Stimulated activated naive B cell treated with anti-CD40 and anti-IgM and Interleukin-4, amounts not matched to agents 10 μg/mL and 1 μg/mL and 100 μg/mL, for 72 hours (primary cell): ENCODE measurements at regions not wholly inside any gene's neighbourhood (a gene's known extent, or its start where the extent isn't known, plus 50 kb on each side); places are given as distances from the start of the nearest gene placed in this dataset.
"Not testable (repeated sequence)": the region's sequence is repeated elsewhere in the genome, so short reads cannot be mapped to it uniquely, and the experiment has no call there.

Experiments used
- ATAC-seq, 2 donors: fragments of 150-1000 bp; cut with Tn5 transposase; replicated peaks; 2 replicates each; pipeline ENCODE4 v1.10.0; 2021; ENCODE audit warnings: moderate library complexity in 1 of 2
- DNase-seq: peaks from one replicate; pipeline ENCODE4 v3.0.0; 2021
- H3K27ac Mint-ChIP-seq: one replicate; pipeline ENCODE4 v1.8.0; 2022; ENCODE audit warnings: mild to moderate bottlenecking, mixed read lengths
- H3K27me3 Mint-ChIP-seq, 2 donors: one replicate each; pipeline ENCODE4 v1.8.0; 2022; ENCODE audit warnings: mixed read lengths in 2 of 2
- H3K36me3 Mint-ChIP-seq, 2 donors: one replicate each; pipeline ENCODE4 v1.8.0; 2022; ENCODE audit warnings: mixed read lengths in 2 of 2, mild to moderate bottlenecking in 1 of 2
- H3K4me1 Mint-ChIP-seq, 2 donors: one replicate each; pipeline ENCODE4 v1.8.0; 2022; ENCODE audit warnings: mixed read lengths in 2 of 2, mild to moderate bottlenecking in 1 of 2
- H3K4me3 Mint-ChIP-seq, 2 donors: one replicate each; pipeline ENCODE4 v1.8.0; 2022; ENCODE audit warnings: mild to moderate bottlenecking in 2 of 2, mixed read lengths in 2 of 2, moderate library complexity in 1 of 2
- H3K9me3 Mint-ChIP-seq, 2 donors: one replicate each; pipeline ENCODE4 v1.8.0; 2022; ENCODE audit warnings: mixed read lengths in 2 of 2, mild to moderate bottlenecking in 1 of 2

GRCh38 chr3:10647376-10647775 lies 142.0 kb upstream of the ATP2B2 start:
- H3K9me3 Mint-ChIP-seq, result peaks cover 3 to 4% of the 10 kb centered on the region in 2 donors

GRCh38 chr3:10648181-10648580 lies 142.8 kb upstream of the ATP2B2 start:
- ATAC-seq (no peak), DNase-seq (no peak)
- peaks cover 3 to 4% of the 10 kb centered on the region in 2 donors for H3K9me3 Mint-ChIP-seq
- no peak overlapping the region for H3K4me3 Mint-ChIP-seq
- no peak overlapping the region for H3K27ac Mint-ChIP-seq
- H3K27me3 Mint-ChIP-seq, result peaks cover 17 to 21% of the 10 kb centered on the region in 2 donors
- H3K36me3 Mint-ChIP-seq, result no peaks in the 10 kb centered on the region
- no peaks in the 10 kb centered on the region for H3K4me1 Mint-ChIP-seq

More at GRCh38 chr3:10647376-10647775, 142.0 kb upstream of the ATP2B2 start:
- peaks cover 23 to 25% of the 10 kb centered on the region in 2 donors for H3K27me3 Mint-ChIP-seq
- H3K4me3 Mint-ChIP-seq, result no peak overlapping the region
- ATAC-seq, result no peak
- DNase-seq, result no peak
- H3K4me1 Mint-ChIP-seq, result no peaks in the 10 kb centered on the region
- no peak overlapping the region for H3K27ac Mint-ChIP-seq
- H3K36me3 Mint-ChIP-seq, result no peaks in the 10 kb centered on the region

DNA sequence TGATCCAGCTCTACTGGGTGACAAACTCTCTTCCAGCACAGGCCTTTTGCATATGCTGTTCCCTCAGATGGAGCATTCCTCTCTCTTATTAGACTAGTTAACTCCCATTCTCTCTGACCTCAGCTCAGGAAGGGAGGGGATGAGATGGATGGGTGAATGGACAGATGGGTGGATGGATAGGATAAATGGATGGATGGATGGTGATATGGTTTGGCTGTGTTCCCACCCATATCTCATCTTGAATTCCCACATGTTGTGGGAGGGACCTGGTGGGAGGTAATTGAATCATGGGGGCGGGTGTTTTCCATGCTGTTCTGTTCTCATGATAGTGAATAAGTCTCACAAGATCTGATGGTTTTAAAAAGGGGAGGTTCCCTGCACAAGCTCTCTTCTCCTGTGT lies 144.1 kb upstream of the ATP2B2 start:
- not testable (repeated sequence) for H3K4me1 Mint-ChIP-seq, H3K9me3 Mint-ChIP-seq, DNase-seq, H3K4me3 Mint-ChIP-seq, H3K27ac Mint-ChIP-seq, H3K36me3 Mint-ChIP-seq, ATAC-seq
- peaks cover 16 to 18% of the 10 kb centered on the region in 2 donors for H3K27me3 Mint-ChIP-seq

- Mint-ChIP-seq H3K4me3 (no peak overlapping the region), H3K27ac (no peak overlapping the region), H3K27me3 (peaks cover 35 to 37% of the 10 kb centered on the region in 2 donors), H3K4me1 (no peaks in the 10 kb centered on the region), H3K9me3 (peaks cover 3 to 4% of the 10 kb centered on the region in 2 donors), H3K36me3 (no peaks in the 10 kb centered on the region)
- DNase-seq, result no peak
- no peak for ATAC-seq
Measured at GRCh38 chr3:10651506-10651905, 146.1 kb upstream of the ATP2B2 start.

GRCh38 chr3:10653241-10653640 lies 147.9 kb upstream of the ATP2B2 start:
- Mint-ChIP-seq H3K4me3 (no peak overlapping the region), H3K9me3 (peaks cover 3 to 4% of the 10 kb centered on the region in 2 donors), H3K27ac (no peak overlapping the region), H3K27me3 (peaks cover 48 to 51% of the 10 kb centered on the region in 2 donors), H3K36me3 (no peaks in the 10 kb centered on the region), H3K4me1 (no peaks in the 10 kb centered on the region)
- DNase-seq, result no peak
- ATAC-seq, result no peak

GRCh38 chr3:10653866-10654611 lies 148.7 kb upstream of the ATP2B2 start:
- peaks cover 3 to 5% of the 10 kb centered on the region in 2 donors for H3K9me3 Mint-ChIP-seq
- no peak for ATAC-seq
- peaks cover 50 to 54% of the 10 kb centered on the region in 2 donors for H3K27me3 Mint-ChIP-seq

GRCh38 chr3:10655105-10655504 lies 149.7 kb upstream of the ATP2B2 start:
- ATAC-seq (no peak), DNase-seq (no peak)
- no peaks in the 10 kb centered on the region for H3K4me1 Mint-ChIP-seq
- H3K4me3 Mint-ChIP-seq, result no peak overlapping the region
- no peak overlapping the region for H3K27ac Mint-ChIP-seq
- peaks cover 50 to 54% of the 10 kb centered on the region in 2 donors for H3K27me3 Mint-ChIP-seq
- peaks cover 3 to 7% of the 10 kb centered on the region in 2 donors for H3K9me3 Mint-ChIP-seq
- no peaks in the 10 kb centered on the region for H3K36me3 Mint-ChIP-seq

More at GRCh38 chr3:10653866-10654611, 148.7 kb upstream of the ATP2B2 start:
- H3K36me3 Mint-ChIP-seq, result no peaks in the 10 kb centered on the region
- no peaks in the 10 kb centered on the region for H3K4me1 Mint-ChIP-seq
- no peak overlapping the region for H3K27ac Mint-ChIP-seq
- no peak overlapping the region for H3K4me3 Mint-ChIP-seq
- DNase-seq, result no peak

DNA sequence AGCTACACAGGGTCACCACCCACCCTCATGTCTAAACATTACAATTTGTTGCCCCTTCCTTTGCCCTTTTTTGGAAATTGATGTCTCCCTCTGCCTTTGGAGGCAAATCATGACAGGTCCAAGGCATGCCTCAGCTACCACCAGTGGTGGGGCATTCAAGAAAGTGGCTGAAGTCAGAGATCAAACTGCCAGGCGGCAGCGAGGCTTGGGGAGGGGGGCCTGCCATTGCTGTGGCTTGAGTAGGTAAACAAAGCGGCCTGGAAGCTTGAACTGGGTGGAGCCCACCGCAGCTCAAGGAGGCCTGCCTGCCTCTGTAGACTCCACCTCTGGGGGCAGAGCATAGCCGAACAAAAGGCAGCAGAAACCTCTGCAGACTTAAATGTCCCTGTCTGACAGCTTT lies 152.0 kb upstream of the ATP2B2 start:
- H3K27me3 Mint-ChIP-seq, result peaks cover 43 to 47% of the 10 kb centered on the region in 2 donors
- H3K36me3 Mint-ChIP-seq, H3K4me1 Mint-ChIP-seq, H3K9me3 Mint-ChIP-seq, ATAC-seq, H3K27ac Mint-ChIP-seq, DNase-seq, H3K4me3 Mint-ChIP-seq: not testable (repeated sequence)

DNA sequence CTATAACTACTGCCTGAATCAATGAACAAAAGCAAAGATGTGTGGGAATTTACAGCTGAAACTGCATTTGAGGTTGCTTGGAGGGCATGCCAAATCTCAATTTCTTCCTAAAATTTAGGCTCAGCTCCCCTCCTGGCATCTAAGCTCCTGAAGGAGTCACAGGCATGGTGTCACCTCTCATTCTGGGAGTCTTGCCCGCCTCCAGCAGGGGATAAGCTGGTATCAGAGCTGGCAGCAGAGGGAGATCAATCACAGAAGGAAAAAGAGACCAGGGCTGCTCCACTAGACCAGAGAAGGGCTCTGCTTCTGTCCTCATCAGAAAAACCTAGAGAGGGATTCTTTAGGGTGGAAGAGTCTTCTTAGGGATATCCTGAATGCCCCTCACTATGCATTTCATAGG lies 150.4 kb upstream of the SLC6A11 start:
- no peak for DNase-seq
- Mint-ChIP-seq H3K36me3 (no peaks in the 10 kb centered on the region), H3K4me3 (no peak overlapping the region), H3K9me3 (no peaks in the 10 kb centered on the region), H3K4me1 (no peaks in the 10 kb centered on the region), H3K27ac (no peak overlapping the region), H3K27me3 (peaks cover 25 to 37% of the 10 kb centered on the region in 2 donors)
- ATAC-seq, result no peak

- Mint-ChIP-seq H3K4me1 (no peaks in the 10 kb centered on the region), H3K27ac (no peak overlapping the region), H3K36me3 (no peaks in the 10 kb centered on the region), H3K9me3 (no peaks in the 10 kb centered on the region), H3K27me3 (peaks cover 25 to 37% of the 10 kb centered on the region in 2 donors), H3K4me3 (no peak overlapping the region)
- ATAC-seq (peak; percentile 38 to 39), DNase-seq (no peak)
Measured at GRCh38 chr3:10666621-10667020, 149.4 kb upstream of the SLC6A11 start.

DNA sequence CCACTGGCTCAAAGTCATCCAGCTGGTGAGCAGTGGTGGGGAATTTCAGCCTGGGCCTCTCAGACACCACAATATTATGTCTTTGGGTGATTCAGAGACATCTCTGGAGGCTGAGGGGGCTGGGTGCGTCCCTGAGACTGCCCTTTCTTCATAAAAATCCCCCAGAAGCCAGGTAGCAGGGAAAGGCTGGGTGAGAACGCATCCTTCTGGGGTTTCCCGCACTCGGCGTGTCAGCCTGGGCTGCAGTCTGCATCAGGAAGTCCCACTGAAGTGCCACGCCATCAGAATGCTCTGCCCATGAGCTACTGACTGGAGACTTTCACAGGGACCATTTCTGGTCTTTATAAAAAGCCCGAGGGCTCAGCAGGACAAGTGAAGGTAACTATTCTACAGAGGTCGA lies 148.8 kb upstream of the SLC6A11 start:
- peak in 1 of 2 donors; percentile 23 for ATAC-seq
- H3K4me1 Mint-ChIP-seq, result no peaks in the 10 kb centered on the region

DNA sequence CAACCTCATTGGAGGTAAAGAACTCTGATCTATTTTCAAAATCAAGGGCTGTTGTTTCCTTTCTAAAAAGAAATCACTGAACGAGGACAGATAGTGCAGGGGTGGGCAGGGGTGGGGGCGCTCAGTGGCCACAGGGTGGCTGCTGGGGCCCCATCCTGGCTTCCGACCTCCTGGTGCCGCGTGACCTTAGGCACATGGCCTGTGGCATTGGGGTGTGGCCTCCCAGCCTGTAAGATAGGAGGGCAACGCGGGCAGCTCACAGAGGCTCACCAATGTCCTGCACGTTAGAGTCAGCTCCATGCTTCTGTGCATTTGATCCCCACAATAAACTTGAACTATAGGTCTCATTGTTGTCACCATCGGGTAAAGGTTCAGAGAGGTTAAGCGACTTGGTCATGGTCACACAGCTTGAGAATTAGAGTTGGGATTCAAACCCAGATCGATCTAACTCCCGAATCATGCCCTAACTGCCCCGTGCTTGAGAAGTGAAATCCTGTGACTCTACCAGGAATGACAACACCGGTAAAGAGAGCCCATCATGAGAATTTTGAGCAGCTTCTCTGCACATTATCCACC lies 148.0 kb upstream of the SLC6A11 start:
- no peak overlapping the region for H3K27ac Mint-ChIP-seq

More for the DNA sequence above, 148.8 kb upstream of the SLC6A11 start:
- Mint-ChIP-seq H3K27me3 (peaks cover 25 to 37% of the 10 kb centered on the region in 2 donors), H3K4me3 (no peak overlapping the region), H3K9me3 (no peaks in the 10 kb centered on the region), H3K36me3 (no peaks in the 10 kb centered on the region), H3K27ac (no peak overlapping the region)
- DNase-seq, result no peak

GRCh38 chr3:10669490-10670048 lies 146.5 kb upstream of the SLC6A11 start:
- Mint-ChIP-seq H3K27me3 (peaks cover 25 to 28% of the 10 kb centered on the region in 2 donors), H3K9me3 (no peaks in the 10 kb centered on the region), H3K4me3 (no peak overlapping the region), H3K4me1 (no peaks in the 10 kb centered on the region), H3K36me3 (no peaks in the 10 kb centered on the region), H3K27ac (no peak overlapping the region)
- ATAC-seq (no peak), DNase-seq (no peak)

More for the DNA sequence above, 148.0 kb upstream of the SLC6A11 start:
- no peaks in the 10 kb centered on the region for H3K36me3 Mint-ChIP-seq
- DNase-seq (no peak), ATAC-seq (no peak)
- no peak overlapping the region for H3K4me3 Mint-ChIP-seq
- H3K4me1 Mint-ChIP-seq, result no peaks in the 10 kb centered on the region
- peaks cover 25 to 37% of the 10 kb centered on the region in 2 donors for H3K27me3 Mint-ChIP-seq
- H3K9me3 Mint-ChIP-seq, result no peaks in the 10 kb centered on the region

- DNase-seq (no peak), ATAC-seq (no peak)
- Mint-ChIP-seq H3K27ac (no peak overlapping the region), H3K9me3 (no peaks in the 10 kb centered on the region), H3K4me3 (no peak overlapping the region), H3K4me1 (no peaks in the 10 kb centered on the region), H3K36me3 (no peaks in the 10 kb centered on the region), H3K27me3 (peaks cover 15 to 16% of the 10 kb centered on the region in 2 donors)
Measured at GRCh38 chr3:10672422-10672821, 143.6 kb upstream of the SLC6A11 start.

DNA sequence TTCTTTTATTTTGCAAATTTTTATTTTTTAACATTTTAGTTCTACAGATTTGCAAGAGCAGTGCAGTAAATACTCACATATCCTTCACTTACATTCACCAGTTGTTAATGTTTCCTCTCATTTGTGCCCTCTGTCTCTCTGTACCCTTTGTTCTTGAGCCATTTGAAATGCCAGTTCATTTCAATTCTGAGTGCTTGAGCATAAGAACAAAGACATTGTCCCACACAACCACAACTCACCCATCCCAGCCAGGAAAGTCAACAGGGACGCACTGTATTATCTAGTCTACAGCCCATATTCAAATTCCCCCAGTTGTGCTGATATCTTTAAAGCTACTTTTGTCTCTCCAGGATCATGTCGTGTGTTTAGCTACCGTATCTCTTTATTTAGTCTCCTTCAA lies 141.4 kb upstream of the SLC6A11 start:
- no peak overlapping the region for H3K4me3 Mint-ChIP-seq
- no peaks in the 10 kb centered on the region for H3K9me3 Mint-ChIP-seq
- no peaks in the 10 kb centered on the region for H3K36me3 Mint-ChIP-seq
- ATAC-seq (no peak), DNase-seq (no peak)
- H3K27ac Mint-ChIP-seq, result no peak overlapping the region
- no peaks in the 10 kb centered on the region for H3K4me1 Mint-ChIP-seq
- peaks cover 10 to 17% of the 10 kb centered on the region in 2 donors for H3K27me3 Mint-ChIP-seq
